GM19463 (cell line): ENCODE measurements at regions not wholly inside any gene's neighbourhood (a gene's known extent, or its start where the extent isn't known, plus 50 kb on each side); places are given as distances from the start of the nearest gene placed in this dataset.
"Not testable (repeated sequence)": the region's sequence is repeated elsewhere in the genome, so short reads cannot be mapped to it uniquely, and the experiment has no call there.

Experiments
- ATAC-seq: cut with Tn5 transposase; IDR thresholded peaks from one replicate; pipeline ENCODE4 v1.9.1; 2021; ENCODE audit warnings: mild to moderate bottlenecking, moderate library complexity; ENCODE audit not compliant: unreplicated experiment

DNA sequence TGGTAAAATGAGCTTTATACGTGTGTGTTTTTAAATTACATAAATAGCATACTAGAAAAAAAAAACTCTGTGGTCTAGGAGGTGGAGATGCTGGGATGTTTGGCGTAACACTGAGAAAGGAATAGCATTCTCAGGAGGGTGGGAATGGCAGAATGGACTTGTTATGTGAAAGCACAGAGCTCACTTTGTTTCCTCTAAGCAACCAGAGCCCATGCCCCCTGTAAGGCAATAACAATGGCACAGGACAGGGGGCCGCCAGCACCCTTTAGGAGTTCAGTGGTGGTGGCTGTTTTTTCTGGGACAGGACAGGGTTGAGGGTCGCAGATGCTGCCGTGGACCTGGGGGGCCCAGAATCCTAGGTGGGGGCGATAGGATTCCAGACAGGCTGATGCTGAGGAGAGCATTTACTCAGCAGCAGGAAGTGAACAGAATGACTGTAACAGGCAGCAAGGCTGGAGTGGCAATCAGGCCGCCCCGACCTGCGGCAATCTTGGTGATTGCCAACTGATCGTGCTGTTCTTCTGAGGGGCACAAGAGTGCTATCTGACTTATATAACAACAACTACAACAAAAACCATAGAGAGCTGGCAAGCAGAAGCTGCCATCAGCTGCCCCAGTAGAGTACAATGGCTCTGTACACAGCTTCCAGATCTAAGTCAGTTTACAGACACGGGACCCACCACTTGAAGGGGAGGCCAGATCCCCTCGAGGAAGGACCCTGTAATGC, 160.4 kb downstream of the UACA start:
- no peak for ATAC-seq

DNA sequence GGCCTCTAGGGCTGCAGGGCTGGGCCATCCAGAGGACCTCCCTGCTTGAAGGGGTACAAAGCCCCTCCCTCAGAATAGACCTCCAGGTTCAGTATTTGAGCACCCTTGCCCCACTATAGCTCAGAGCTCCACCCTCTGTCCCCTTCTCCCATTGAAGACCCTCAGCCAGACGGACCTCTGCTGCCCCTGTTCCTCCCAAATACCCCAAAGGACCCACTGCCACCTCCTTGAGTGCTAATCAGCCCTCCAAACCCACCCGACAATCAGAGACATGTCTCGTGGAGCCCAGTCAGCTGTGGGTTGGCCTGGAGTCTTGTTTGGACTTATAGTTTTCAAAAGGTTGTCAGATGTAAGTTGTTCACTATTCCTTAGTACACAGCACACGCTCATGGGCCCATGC, 161.1 kb downstream of the UACA start:
- ATAC-seq, result no peak

DNA sequence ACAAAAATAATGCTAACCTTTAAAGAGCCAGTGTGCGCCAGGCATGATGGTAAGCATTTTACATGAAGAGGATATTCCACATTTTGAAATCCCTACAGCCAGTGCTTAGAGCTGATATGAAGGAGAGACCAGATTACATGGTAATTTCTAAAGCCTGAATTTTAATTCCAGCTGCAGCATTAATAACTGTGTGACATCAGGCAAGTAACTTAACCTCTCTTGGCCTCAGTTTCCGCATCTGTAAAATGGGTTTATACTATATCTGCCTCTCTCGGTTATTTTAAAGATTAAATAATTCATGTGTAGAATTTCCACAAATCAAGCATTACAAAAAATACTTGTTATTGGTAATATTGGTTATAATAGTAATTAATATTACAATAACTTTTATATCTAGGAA, 165.4 kb downstream of the UACA start:
- no peak for ATAC-seq

DNA sequence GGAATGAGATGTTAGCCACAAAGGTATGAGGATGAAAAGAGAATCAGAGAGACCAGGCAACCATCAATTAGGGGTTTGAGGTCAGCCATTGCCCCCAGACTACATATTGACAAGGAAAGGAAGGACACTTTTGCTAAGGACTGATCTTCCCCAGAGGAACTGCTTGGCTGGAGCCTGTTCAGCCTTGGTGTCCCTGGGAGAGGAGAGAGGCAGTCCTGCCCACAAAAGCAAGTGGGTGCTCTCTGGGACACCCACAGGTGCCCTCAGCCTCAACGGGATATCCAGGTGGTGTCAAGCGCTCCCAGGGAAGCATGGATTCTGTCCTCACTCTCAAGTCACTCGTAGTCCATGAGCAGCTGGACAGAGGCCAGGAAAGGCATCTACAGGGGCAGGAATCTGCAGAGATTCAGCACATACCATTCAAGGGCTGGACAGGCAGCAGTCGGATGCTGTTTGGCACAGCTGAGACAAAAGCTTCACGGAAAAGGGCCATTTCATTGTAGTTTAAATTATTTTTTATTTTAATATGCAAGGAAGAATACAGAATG, 166.2 kb downstream of the UACA start:
- no peak for ATAC-seq

DNA sequence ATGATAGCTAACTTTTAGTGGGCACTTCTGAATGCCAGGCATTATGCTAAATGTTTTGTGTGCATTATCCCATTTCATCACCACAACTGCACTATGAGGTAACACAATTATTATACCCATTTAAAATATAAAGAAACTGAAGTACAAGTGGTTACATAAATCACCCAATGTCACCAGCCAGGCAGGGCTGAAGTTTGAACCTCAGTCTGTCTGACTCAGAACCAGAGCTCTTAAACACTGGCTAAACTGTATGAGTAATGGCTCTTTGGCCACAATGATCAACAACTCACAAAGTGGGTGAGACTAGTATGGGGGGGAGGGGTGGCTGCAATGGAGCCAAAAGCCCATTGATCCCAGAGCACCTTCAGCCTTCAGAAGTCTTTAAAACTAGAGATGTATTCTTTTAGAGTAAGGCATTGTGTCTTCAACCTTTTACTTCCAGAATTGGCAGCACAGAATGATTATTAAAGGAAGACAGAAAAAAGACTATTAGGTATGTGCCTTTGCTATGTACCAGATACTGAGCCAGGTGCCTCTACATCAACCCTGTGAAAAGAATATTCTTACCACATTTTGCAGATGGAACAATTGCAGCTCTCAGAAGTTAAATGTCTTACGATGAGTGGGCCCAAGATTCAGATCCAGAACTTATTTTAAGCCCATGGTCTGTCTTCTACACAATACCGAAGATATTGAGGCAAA, 166.9 kb downstream of the UACA start:
- ATAC-seq, result no peak

DNA sequence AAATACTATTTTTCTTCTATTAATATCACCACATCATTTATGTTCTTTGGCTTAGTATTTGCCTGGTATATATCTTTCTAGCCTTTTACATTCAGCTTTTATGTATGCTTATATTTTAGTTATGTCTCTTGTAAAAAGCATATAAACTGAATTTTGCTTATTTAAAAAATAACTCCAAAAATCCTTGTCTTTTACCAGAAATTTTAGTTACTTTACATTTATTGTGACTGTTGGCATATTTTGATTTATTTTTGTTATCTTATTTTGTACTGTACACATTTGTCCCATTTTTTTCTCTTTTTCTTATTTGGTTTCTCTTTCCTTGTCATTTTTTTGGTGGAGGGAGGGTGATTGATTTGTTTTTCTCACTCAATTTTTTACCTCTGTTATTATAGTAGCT, 169.6 kb downstream of the UACA start:
- no peak for ATAC-seq

DNA sequence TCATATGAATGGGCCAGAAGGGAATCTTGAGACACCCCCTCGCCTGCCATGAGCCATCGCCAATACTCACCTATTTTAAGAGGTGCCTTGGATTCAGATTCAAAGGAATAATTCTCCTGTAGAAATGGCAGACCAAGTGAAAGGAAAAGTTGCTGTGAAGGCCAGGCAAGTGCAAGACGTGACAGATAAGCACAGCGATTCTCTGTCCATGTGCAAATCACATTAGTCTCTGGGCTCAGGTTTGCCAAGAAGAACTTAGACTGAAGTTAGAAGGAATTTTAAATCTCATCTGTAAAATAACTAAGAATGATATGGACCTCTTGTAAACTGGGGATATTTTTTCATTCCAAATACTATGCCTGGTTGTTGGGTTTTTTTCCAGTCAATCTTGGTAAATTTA, 173.6 kb downstream of the UACA start:
- no peak for ATAC-seq

DNA sequence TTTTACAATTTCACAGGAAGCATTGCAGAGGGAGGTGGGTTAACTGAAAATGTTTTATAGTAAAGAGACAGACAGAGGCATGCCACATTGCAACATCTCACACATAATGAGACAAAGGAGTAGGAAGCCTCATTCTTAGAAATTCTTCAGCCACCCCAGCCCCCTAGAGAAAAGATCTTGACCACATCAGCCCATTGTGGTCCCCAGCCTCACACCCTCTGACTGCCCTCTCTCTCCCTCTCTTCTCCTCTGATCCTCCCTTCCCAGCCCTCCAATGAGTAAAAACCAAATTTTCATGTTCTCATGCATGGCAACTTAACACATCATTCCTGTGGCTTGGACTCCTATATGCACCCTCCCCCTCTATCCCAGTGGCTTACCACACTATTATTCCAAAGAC, 174.1 kb downstream of the UACA start:
- ATAC-seq, result no peak

DNA sequence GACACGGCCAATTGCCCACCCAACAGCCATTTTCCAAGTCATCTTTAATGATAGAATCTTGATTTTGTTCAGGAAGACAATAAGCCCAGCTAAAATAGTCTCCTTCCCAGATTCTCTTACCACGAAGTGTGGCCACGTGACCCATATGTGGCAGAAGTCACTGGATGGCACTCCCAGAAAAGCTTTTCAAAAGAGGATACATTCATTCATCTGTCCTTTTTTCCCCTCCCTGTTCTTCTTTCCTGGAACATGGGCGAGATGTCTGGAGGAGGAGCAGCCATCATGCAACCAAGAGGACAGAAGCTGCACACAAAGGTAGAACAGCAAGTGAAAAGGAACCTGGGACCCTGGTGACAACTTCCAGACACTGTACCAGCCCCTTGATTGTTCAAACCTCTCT, 174.7 kb downstream of the UACA start:
- no peak for ATAC-seq

DNA sequence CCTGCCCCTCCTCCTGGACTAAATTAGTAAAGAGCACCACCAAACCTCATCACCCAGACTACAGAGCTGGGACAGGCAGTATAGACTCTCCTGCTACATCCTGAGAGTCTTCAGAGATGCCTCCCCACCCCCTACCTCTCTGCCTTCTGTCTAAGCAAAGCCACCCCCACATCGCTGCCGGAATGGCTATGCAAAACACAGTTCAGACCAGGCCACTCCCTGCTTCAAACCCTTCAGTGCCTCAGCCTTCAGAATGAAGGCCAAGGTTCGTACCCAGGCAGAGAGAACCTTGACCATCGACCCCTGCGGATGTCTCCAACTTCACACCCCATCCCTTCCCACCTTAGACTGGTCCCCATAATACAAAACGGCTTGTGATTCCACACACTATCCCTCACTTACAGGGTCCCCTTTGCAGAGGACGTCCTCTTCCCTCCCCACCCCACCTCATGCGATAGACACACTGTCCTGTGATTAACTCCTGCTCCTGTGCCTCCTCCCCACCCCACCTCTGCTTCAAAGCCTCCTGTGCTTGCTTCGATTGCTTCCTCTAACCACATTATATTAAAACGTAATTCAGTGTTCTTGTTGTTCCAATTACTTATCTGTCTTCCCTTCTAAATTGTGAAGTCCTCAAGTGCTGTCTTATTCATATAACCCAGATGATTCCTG, 175.3 kb downstream of the UACA start:
- no peak for ATAC-seq

DNA sequence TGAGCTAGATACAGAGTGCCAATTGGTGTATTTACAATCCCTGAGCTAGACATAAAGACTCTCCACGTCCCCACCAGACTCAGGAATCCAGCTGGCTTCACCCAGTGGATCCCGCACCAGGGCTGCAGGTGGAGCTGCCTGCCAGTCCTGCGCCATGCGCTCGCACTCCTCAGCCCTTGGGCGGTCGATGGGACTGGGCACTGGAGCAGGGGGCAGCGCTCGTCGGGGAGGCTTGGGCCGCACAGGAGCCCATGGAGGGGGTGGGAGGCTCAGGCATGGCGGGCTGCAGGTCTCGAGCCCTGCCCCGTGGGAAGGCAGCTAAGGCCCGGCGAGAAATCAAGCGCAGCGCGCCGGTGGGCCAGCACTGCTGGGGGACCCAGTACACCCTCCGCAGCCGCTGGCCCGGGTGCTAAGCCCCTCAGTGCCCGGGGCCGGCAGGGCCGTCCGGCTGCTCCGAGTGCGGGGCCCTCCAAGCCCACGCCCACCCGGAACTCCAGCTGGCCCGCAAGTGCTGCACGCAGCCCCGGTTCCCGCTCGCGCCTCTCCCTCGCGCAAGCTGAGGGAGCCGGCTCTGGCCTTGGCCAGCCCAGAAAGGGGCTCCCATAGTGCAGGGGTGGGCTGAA, 176.2 kb downstream of the UACA start:
- not testable (repeated sequence) for ATAC-seq

DNA sequence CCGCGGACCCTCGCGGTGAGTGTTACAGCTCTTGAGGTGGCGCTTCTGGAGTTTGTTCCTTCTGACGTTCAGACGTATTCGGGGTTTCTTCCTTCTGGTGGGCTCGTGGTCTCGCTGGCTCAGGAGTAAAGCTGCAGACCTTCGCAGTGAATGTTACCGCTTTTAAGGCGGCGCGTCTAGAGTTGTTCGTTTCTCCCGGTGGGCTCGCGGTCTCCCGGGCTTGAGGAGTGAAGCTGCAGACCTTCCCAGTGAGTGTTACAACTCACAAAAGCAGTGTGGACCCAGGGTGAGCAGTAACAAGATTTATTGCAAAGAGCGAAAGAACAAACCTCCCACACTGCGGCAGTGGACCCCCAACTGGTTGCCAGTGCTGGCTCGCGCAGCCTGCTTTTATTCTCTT, 177.1 kb downstream of the UACA start:
- ATAC-seq, result no peak

DNA sequence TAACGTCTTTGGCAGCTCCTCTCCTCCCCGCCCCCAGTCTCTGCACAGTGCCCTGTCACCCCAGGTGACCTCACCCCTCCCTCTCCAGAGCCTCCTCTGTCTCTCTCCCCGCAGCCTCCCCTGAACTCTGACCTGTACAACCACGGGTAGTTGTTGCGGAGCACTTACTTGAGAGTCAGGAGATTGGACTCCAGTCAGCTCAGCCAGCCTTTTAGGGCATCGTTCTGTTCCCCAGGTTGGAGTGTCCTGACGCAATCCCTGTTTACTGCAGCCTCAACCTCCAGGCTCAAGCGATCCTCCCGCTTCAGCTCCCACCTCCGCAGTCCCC, 177.7 kb downstream of the UACA start:
- no peak for ATAC-seq

DNA sequence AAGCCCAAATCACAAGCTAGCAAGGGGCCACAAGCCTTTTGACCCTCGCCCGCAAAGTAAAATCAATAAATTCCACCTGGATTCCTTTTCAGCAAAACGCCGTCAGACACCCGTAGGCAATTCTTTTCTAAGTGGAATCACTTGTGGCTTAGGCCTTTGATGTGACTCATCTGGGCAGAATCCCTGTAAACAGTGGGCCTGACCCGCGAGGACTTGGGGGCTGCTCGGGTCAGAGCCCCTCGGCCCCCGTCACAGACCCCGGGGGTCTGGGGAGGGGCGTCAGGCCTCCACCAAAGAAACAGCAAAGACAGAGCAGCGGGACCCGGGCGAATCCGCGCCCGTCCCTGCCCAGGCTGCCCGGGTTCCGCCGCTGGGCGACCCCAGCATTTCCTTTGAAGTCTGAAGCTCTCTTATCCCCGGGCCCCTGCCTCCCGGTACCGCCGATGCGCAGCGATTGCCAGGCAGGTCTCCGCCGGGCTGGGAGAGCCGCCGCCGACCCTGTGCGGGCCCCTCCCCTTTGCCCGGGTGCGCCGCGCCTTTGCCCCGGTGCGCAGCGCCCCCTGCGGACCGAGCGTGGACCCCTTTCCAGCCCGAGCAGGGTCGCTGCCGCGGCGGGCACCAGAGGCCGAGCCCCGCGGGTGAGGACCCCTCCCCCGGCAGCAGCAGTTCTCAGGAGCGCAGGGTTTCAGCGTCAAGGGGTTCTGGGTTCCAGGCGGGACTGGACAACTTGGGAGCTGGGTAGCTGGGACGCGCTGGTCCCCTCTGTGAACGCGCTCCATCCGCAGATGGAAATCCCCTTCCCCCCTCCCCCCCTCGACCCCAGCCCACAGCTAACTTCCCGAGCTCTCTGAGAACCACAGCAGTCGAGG, 178.3 kb downstream of the UACA start:
- no peak for ATAC-seq

DNA sequence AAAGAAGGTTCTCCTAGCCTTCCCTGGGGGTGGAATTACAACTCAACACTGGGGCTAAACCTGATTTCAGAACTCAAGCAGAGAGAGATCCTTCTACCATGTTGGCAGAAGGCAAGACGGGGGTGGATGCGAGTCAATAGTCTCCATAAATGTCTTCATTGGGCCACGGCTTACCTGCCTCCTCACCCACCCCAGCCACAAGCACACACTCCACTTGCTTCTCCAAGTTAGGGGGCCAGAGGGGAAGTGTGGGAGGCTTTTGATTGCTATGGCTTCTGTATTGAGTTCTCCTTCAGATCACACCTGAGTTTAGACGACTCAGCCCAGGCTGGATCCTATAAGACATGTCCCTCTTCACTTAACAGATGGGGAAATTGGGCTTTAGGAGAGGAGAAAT, 178.9 kb downstream of the UACA start:
- no peak for ATAC-seq

DNA sequence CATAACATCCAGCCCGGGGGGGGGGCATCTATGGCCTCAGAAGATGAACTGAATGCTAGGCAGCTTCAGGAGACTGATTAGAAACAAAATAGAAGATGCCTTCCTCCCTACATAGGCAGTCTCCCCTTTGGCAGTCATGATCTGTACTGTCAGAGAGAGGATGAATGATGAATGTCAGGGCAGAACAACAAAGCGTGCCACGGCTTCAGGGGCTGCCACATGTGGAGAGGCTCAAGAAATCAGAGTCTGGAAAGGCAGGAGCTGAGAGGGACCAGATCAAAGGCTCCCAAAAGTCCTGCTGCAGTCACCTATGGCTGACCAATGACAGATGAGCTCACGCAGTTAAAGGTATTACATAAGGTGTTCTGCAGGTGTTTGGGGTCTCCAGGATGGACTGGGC, 180.4 kb downstream of the UACA start:
- ATAC-seq, result no peak

DNA sequence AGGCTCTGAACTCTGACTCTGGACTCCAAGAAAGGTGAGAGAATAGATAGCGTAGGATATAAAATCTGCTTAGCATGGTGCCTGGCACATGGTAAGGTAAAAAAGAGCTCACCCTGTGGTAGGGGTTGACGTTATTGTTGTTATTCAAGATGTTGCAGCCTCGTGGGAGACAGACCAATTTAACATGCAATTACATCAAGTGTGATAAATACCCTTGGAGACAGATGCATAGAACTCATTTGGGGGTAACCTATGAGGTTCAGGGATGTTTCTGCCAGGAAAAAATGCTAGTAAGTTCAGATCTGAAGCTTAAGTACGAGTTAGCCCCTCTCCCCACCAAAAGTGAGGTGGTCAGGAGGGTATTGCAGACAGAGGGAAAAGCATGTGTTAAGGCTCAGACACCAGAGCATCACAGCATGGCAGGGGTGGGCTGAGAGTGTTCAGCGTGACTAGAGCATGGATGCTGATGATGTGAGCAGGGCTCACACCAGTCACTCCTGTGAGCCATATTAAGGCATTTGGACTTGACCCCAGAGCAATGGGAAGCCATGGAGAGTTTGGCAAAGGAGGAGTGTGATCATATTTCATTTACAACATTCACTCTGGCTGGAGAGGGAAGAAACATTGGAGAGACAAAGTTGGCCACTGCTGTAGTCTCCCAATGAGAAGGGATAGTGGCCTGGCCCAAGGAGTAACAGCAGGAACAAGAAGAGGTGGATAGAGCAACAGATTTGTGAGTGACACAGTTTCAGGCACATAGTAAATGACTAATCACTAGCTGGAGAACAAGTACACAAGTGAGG, 181.0 kb downstream of the UACA start:
- ATAC-seq, result no peak

DNA sequence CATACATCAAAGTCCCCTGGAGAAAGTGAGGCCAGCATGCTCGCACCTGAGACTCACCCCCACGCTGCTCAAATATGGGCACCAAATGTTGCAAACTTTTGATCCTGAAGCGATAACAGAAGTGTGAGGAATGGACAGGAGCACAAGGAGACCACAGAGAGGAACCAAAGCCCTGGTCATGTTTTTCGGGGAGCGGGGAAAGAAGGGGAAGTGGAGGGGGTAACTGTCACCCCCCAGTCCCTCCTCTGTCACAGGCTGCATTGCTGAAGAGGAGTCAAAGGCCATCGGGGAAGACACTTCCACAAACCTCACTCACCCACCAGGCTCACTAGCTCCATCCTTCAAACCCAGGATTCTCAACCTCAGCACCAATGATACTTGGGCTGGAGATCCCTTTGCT, 182.4 kb downstream of the UACA start:
- ATAC-seq, result no peak

DNA sequence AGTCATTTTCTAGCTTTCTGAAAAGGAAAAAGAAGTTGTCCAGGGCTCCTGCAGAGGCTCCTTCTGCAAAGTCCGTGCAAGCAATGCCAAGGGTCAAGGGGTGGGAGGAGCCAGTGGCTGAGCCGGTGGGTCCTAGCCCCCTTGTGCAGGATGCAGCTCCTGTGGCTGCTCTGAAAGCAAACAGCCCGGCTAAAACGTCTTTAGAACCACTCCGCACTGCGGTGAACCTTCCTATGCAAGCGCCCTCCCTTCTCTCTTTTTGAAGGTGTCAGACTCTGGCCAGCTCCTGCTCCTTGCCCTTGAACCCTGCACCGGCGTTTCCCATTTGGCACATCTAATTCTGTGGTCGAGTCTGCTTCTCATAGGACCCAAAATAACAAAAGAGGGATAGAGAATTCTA, 183.1 kb downstream of the UACA start:
- no peak for ATAC-seq

DNA sequence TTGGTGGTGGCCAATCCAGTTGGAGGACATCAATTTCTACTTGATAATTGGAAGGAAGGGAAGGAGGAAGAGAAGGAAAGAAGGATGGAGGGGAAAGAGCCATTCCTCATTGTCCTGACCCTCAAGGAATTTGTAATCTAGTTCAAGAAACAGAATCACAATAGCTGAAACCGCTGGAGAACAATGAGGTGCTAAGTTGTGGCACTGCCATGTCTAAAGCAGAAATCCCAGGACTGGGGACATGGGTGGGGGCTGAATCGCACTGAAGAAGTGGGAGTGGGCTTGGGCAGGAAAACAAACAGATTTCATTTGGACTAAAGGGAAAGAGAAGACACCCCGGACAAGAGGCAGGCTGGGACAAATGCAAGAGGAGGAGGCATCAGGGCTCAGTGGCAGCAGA, 183.6 kb downstream of the UACA start:
- no peak for ATAC-seq
